ENCODE measurements at regions not wholly inside any gene's neighbourhood (a gene's known extent, or its start where the extent isn't known, plus 50 kb on each side); places are given as distances from the start of the nearest gene placed in this dataset.

DNA sequence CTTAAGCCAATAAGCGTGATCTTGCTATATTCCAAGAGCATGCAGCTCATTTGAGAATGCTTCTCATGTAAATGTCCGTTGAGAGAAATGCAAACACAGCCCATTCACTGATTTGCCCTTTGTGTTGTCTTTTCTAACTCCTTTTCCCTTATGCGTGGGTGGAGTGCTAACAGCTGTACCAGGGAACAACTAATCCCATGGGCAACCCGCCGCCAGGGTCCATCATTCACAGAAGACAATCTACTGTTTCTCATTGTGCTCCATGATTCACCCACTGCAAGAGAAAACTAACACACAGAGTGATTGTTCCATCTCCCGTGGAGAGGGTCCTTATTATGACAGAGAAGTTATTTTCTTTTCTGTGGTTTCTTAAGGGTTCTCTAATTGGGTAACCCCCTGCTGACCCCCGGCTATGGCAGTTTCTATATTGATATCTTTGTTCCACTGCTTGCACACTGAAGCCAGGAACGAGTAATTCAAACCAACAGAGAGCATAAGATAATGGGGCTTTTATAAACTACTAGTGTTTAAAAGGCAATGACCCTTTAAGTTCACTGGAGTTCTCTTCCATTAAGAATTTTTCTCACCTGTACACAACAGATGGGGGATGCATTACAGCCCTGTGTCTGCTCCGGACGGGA lies 298.7 kb downstream of the BAMBI start:
- no peak overlapping the region for H3K4me3 ChIP-seq (ENCODE audit: low read depth, low read length)
- H3K36me3 ChIP-seq (ENCODE audit: insufficient read depth) = no peaks in the 10 kb centered on the region
- 71% methylated on average over 10 of the region's 10 CpGs for WGBS
- no peaks in the 10 kb centered on the region for H3K4me1 ChIP-seq (ENCODE audit: insufficient read depth)
- no peak for DNase-seq (ENCODE audit: extremely low spot score)
- no peak overlapping the region for H3K27ac ChIP-seq (ENCODE audit: low read depth)

GRCh38 chr10:28977518-28977917 lies 300.2 kb downstream of the BAMBI start:
- Histone ChIP-seq H3K4me3 (ENCODE audit: low read depth, low read length) (no peak overlapping the region), H3K27ac (ENCODE audit: low read depth) (no peak overlapping the region), H3K36me3 (ENCODE audit: insufficient read depth) (no peaks in the 10 kb centered on the region), H3K4me1 (ENCODE audit: insufficient read depth) (no peaks in the 10 kb centered on the region)
- DNase-seq (ENCODE audit: extremely low spot score) = no peak
- WGBS = 86% methylated on average over 2 of the region's 2 CpGs

GRCh38 chr10:28980264-28980663 lies 302.9 kb downstream of the BAMBI start:
- no peak for DNase-seq (ENCODE audit: extremely low spot score)
- 91% methylated on average over 2 of the region's 2 CpGs for WGBS
- Histone ChIP-seq H3K27ac (ENCODE audit: low read depth) (no peak overlapping the region), H3K4me1 (ENCODE audit: insufficient read depth) (no peaks in the 10 kb centered on the region), H3K36me3 (ENCODE audit: insufficient read depth) (no peaks in the 10 kb centered on the region), H3K4me3 (ENCODE audit: low read depth, low read length) (no peak overlapping the region)

GRCh38 chr10:28981007-28981406 lies 303.7 kb downstream of the BAMBI start:
- Histone ChIP-seq H3K36me3 (ENCODE audit: insufficient read depth) (no peaks in the 10 kb centered on the region), H3K4me3 (ENCODE audit: low read depth, low read length) (no peak overlapping the region), H3K4me1 (ENCODE audit: insufficient read depth) (no peaks in the 10 kb centered on the region), H3K27ac (ENCODE audit: low read depth) (no peak overlapping the region)
- 92% methylated on average over 3 of the region's 3 CpGs for WGBS
- no peak for DNase-seq (ENCODE audit: extremely low spot score)

DNA sequence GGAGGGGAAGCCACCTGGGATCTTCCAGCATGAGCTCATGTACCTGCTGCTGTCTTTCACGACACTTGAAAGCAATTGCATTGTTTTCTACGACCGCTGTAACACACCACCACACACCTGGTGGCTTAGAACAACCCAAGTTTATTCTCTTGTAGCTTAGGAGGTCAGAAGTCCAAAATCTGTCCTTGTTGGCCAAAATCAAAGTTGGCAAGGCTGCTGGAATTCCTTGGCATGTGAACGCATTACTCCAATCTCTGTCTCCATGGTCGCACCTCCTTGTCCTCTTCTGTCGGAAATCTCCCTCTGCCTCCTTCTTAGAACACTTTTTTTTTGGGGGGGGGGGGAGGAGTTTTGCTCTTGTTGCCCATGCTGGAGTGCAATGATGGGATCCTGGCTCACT lies 305.7 kb downstream of the BAMBI start:
- no peak overlapping the region for H3K27ac ChIP-seq (ENCODE audit: low read depth)
- 77% methylated on average over 6 of the region's 6 CpGs for WGBS
- DNase-seq (ENCODE audit: extremely low spot score) = no peak
- no peak overlapping the region for H3K4me3 ChIP-seq (ENCODE audit: low read depth, low read length)
- H3K36me3 ChIP-seq (ENCODE audit: insufficient read depth) = no peaks in the 10 kb centered on the region
- no peaks in the 10 kb centered on the region for H3K4me1 ChIP-seq (ENCODE audit: insufficient read depth)

DNA sequence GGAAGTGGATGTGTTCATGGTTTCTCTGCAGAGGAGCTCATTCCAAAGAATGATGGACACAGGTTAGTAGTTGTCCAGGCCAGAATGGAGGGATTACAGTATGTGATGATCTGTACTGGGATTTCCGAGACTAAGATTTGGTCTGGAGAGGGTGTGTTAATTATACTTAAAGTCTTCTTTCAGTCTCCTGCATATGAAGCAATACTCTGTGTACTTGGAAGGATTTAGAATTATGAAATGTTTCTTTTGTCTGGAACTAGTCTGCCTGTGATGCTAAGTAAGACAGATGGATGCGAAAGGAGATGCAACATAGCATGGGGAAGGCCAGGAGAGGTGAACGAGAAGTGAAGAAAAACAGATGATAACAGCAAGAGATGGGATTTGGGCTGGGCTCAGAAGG lies 305.1 kb upstream of the LYZL1 start:
- no peak overlapping the region for H3K27ac ChIP-seq (ENCODE audit: low read depth)
- DNase-seq (ENCODE audit: extremely low spot score) = no peak
- no peaks in the 10 kb centered on the region for H3K36me3 ChIP-seq (ENCODE audit: insufficient read depth)
- H3K4me1 ChIP-seq (ENCODE audit: insufficient read depth) = no peaks in the 10 kb centered on the region
- H3K4me3 ChIP-seq (ENCODE audit: low read depth, low read length) = no peak overlapping the region
- 51% methylated on average over 3 of the region's 3 CpGs for WGBS

- H3K36me3 ChIP-seq (ENCODE audit: insufficient read depth) = no peaks in the 10 kb centered on the region
- WGBS = 35% methylated on average over 6 of the region's 6 CpGs
- H3K4me3 ChIP-seq (ENCODE audit: low read depth, low read length) = no peak overlapping the region
- DNase-seq (ENCODE audit: extremely low spot score) = no peak
- H3K27ac ChIP-seq (ENCODE audit: low read depth) = no peak overlapping the region
- H3K4me1 ChIP-seq (ENCODE audit: insufficient read depth) = no peaks in the 10 kb centered on the region
Observed at GRCh38 chr10:28984431-28984830, 304.4 kb upstream of the LYZL1 start.

DNA sequence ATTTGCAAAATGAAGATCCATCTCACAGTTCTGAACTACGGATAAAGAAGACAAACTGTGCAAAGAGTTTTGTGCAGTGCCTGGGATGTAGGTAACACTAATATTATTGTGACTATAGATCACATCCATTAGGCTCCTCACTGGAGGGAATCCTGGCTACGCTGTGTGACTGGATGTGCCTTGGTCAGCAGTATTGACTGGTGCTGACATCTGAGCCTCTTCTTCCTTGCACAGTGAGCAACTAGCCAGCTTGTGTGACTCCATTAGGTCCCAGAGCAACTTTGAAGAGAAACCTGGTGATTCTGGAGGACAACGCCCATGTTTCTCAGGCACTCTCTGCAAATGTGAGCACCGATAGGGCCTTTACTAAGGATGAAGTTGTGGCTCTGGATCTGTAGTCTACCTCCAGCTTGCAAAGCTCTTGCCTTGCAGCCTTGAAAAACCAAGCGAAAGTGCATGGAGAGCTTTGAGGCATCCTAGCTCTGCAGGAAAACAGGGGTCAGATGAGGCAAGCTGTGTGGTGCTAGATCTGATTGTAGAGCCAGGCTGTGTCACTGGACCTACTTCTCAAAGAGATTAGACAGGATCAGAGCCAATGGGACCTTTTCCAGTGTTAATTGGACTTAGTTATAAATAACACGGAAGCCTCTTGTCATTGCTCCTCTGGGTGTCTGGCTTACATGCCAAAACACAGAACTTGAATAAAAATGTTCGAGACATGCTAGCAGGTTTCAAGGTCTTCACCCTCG lies 303.6 kb upstream of the LYZL1 start:
- no peak for DNase-seq (ENCODE audit: extremely low spot score)
- H3K4me3 ChIP-seq (ENCODE audit: low read depth, low read length) = no peak overlapping the region
- H3K4me1 ChIP-seq (ENCODE audit: insufficient read depth) = no peaks in the 10 kb centered on the region
- 81% methylated on average over 8 of the region's 8 CpGs for WGBS
- no peak overlapping the region for H3K27ac ChIP-seq (ENCODE audit: low read depth)
- no peaks in the 10 kb centered on the region for H3K36me3 ChIP-seq (ENCODE audit: insufficient read depth)

DNA sequence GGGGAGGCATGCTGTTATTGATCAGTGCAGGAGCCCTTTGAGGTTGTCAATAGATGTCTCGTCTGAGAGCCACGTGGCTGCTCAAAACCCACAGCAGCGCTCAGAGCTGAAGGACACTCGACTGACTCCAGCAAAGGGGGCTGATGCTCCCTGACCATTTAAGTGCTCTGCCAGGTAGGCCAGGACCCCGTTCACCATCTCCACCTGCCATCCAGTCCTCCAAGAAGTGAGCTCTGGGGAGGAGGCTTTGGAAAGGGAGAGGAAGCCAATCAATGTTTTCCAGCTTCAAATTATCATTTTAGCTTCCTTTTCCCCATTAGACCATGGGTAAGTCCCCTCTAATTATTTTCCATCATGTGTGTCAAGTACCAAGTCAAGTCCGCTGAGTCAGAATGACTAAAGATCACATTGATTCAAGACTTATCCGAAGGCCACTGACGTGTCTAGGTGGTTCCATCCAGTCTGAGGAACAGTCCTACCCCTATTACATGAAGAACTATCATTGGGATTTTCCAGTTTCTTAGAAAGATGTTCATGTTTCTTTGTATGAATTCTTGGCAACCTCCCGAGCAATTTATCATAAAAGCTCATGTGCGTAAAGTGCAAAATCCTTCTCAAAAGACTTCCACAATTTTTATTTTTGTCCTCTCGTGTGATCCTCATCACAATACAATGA lies 302.6 kb upstream of the LYZL1 start:
- no peaks in the 10 kb centered on the region for H3K4me1 ChIP-seq (ENCODE audit: insufficient read depth)
- H3K27ac ChIP-seq (ENCODE audit: low read depth) = no peak overlapping the region
- no peaks in the 10 kb centered on the region for H3K36me3 ChIP-seq (ENCODE audit: insufficient read depth)
- WGBS = 94% methylated on average over 11 of the region's 11 CpGs
- no peak overlapping the region for H3K4me3 ChIP-seq (ENCODE audit: low read depth, low read length)
- DNase-seq (ENCODE audit: extremely low spot score) = no peak

GRCh38 chr10:28986856-28987255 lies 302.0 kb upstream of the LYZL1 start:
- Histone ChIP-seq H3K36me3 (ENCODE audit: insufficient read depth) (no peaks in the 10 kb centered on the region), H3K4me3 (ENCODE audit: low read depth, low read length) (no peak overlapping the region), H3K27ac (ENCODE audit: low read depth) (no peak overlapping the region), H3K4me1 (ENCODE audit: insufficient read depth) (no peaks in the 10 kb centered on the region)
- WGBS = 79% methylated on average over 3 of the region's 3 CpGs
- DNase-seq (ENCODE audit: extremely low spot score) = no peak

DNA sequence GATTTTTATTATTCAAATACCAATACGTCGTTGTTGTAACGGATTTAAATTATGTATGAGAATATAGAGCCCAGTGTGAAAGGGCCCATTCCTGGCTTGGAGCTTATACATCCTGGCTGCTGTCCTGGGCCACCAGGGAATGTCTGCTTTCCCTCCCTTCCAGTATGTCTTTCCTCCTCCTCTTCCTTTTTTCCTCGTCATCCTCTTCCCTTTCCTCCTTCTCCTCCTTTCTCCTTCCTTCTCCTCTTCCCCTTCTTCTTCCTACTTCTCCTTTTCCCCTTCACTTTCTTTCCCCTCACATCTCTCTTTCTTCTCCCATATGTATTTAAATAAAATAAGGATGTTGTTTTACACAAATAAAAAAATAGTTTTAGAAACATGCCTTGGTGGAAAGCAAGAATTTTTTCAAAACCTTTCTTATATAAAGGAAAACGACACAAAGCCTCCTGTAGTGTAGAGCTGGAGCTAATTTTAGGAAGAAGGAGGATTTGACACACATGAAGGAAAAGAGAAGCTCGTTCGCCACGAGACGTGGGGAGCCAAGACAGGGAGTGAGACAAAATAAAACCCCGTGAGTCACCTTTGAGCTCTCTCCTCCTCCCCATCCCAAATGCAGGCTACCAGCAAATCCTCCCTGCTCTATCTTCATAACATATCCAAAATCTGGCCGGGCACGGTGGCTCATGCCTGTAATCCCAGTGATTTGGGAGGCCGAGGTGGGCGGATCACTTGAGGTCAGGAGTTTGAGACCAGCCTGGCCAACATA lies 301.1 kb upstream of the LYZL1 start:
- no peak for DNase-seq (ENCODE audit: extremely low spot score)
- no peaks in the 10 kb centered on the region for H3K4me1 ChIP-seq (ENCODE audit: insufficient read depth)
- H3K36me3 ChIP-seq (ENCODE audit: insufficient read depth) = no peaks in the 10 kb centered on the region
- WGBS = 79% methylated on average over 14 of the region's 14 CpGs
- no peak overlapping the region for H3K27ac ChIP-seq (ENCODE audit: low read depth)
- no peak overlapping the region for H3K4me3 ChIP-seq (ENCODE audit: low read depth, low read length)

- H3K4me3 ChIP-seq (ENCODE audit: low read depth, low read length) = no peak overlapping the region
- 97% methylated on average over 6 of the region's 6 CpGs for WGBS
- H3K27ac ChIP-seq (ENCODE audit: low read depth) = no peak overlapping the region
- no peak for DNase-seq (ENCODE audit: extremely low spot score)
- no peaks in the 10 kb centered on the region for H3K36me3 ChIP-seq (ENCODE audit: insufficient read depth)
- no peaks in the 10 kb centered on the region for H3K4me1 ChIP-seq (ENCODE audit: insufficient read depth)
Observed at GRCh38 chr10:28988980-28989379, 299.9 kb upstream of the LYZL1 start.

- Histone ChIP-seq H3K4me1 (ENCODE audit: insufficient read depth) (no peaks in the 10 kb centered on the region), H3K27ac (ENCODE audit: low read depth) (no peak overlapping the region), H3K36me3 (ENCODE audit: insufficient read depth) (peaks cover 2% of the 10 kb centered on the region), H3K4me3 (ENCODE audit: low read depth, low read length) (no peak overlapping the region)
- DNase-seq (ENCODE audit: extremely low spot score) = no peak
- 75% methylated on average over 7 of the region's 7 CpGs for WGBS
Observed at GRCh38 chr10:28991333-28992270, 297.3 kb upstream of the LYZL1 start.

All from urinary bladder (tissue), 3 donors.